ENCODE measurements at regions not wholly inside any gene's neighbourhood (a gene's known extent, or its start where the extent isn't known, plus 50 kb on each side); places are given as distances from the start of the nearest gene placed in this dataset.

DNA sequence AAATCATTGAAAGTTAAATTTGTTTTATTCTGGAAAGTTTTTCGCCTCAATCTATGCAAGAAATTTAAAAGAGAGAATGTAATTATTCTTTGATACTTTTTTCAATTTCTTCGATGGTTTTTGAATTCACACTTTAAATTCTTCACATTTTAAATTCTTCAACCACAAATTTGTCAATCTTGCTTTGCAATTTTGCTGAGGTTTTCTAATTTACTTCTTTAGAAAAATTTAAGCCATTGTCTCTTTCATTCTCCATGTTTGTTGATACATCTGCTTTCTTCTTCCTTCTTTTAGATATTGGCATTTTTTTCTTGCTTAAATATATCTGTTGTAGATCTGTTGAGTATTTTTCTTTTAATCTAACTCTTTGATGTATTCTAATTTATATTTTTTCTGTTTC lies 301.9 kb upstream of the DSEL start:
- TF ChIP-seq YY1 (IDR thresholded peaks at IDR 0.05; ENCODE audit: low read depth), result no peak

DNA sequence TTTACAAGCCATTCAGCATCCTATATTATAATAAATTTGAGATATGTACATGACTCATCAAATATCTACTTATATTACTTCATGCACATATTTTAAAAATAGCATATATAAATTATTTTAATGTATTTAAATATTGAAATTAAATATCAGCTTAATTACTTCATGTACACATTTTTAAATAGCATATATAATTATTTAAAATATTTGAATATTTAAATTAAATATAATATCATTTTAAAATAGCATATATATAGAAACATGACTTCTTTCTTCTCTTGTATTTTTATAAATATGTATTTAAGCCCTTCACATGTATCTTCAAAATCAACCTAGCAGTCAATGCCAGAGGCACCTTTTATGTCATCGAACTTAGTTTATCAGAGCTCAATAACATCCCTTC lies 298.8 kb upstream of the DSEL start:
- TF ChIP-seq YY1 (IDR thresholded peaks at IDR 0.05; ENCODE audit: low read depth), result no peak
- TF ChIP-seq, protein P1, sequence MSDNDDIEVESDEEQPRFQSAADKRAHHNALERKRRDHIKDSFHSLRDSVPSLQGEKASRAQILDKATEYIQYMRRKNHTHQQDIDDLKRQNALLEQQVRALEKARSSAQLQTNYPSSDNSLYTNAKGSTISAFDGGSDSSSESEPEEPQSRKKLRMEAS (IDR thresholded peaks at IDR 0.05), result no peak
- no peak for TF ChIP-seq TEAD4 (IDR thresholded peaks at IDR 0.05)
- TF ChIP-seq EP300 (IDR thresholded peaks at IDR 0.05; ENCODE audit: borderline replicate concordance), result no peak
- TF ChIP-seq RAD21 (IDR thresholded peaks at IDR 0.05; ENCODE audit: low read depth), result no peak
- no peak for TF ChIP-seq TAF1 (IDR thresholded peaks at IDR 0.05; ENCODE audit: low read depth)
- no peak for TF ChIP-seq NFIC (IDR thresholded peaks at IDR 0.05)
- TF ChIP-seq CREB1 (IDR thresholded peaks at IDR 0.05; ENCODE audit: low read depth), result no peak
- no peak for TF ChIP-seq FOXM1 (IDR thresholded peaks at IDR 0.05; ENCODE audit: borderline replicate concordance, low read depth)
- TF ChIP-seq, protein P2, sequence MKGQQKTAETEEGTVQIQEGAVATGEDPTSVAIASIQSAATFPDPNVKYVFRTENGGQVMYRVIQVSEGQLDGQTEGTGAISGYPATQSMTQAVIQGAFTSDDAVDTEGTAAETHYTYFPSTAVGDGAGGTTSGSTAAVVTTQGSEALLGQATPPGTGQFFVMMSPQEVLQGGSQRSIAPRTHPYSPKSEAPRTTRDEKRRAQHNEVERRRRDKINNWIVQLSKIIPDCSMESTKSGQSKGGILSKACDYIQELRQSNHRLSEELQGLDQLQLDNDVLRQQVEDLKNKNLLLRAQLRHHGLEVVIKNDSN (IDR thresholded peaks at IDR 0.05), result no peak
- no peak for TF ChIP-seq ZBTB7A (IDR thresholded peaks at IDR 0.05; ENCODE audit: low read depth)
- no peak for TF ChIP-seq TCF12 (IDR thresholded peaks at IDR 0.05; ENCODE audit: low read depth)
- no peak for TF ChIP-seq CEBPB (IDR thresholded peaks at IDR 0.05)
- TF ChIP-seq EGR1 (IDR thresholded peaks at IDR 0.05), result no peak
- TF ChIP-seq, protein P3, sequence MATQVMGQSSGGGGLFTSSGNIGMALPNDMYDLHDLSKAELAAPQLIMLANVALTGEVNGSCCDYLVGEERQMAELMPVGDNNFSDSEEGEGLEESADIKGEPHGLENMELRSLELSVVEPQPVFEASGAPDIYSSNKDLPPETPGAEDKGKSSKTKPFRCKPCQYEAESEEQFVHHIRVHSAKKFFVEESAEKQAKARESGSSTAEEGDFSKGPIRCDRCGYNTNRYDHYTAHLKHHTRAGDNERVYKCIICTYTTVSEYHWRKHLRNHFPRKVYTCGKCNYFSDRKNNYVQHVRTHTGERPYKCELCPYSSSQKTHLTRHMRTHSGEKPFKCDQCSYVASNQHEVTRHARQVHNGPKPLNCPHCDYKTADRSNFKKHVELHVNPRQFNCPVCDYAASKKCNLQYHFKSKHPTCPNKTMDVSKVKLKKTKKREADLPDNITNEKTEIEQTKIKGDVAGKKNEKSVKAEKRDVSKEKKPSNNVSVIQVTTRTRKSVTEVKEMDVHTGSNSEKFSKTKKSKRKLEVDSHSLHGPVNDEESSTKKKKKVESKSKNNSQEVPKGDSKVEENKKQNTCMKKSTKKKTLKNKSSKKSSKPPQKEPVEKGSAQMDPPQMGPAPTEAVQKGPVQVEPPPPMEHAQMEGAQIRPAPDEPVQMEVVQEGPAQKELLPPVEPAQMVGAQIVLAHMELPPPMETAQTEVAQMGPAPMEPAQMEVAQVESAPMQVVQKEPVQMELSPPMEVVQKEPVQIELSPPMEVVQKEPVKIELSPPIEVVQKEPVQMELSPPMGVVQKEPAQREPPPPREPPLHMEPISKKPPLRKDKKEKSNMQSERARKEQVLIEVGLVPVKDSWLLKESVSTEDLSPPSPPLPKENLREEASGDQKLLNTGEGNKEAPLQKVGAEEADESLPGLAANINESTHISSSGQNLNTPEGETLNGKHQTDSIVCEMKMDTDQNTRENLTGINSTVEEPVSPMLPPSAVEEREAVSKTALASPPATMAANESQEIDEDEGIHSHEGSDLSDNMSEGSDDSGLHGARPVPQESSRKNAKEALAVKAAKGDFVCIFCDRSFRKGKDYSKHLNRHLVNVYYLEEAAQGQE (IDR thresholded peaks at IDR 0.05; ENCODE audit: low read depth), result no peak

DNA sequence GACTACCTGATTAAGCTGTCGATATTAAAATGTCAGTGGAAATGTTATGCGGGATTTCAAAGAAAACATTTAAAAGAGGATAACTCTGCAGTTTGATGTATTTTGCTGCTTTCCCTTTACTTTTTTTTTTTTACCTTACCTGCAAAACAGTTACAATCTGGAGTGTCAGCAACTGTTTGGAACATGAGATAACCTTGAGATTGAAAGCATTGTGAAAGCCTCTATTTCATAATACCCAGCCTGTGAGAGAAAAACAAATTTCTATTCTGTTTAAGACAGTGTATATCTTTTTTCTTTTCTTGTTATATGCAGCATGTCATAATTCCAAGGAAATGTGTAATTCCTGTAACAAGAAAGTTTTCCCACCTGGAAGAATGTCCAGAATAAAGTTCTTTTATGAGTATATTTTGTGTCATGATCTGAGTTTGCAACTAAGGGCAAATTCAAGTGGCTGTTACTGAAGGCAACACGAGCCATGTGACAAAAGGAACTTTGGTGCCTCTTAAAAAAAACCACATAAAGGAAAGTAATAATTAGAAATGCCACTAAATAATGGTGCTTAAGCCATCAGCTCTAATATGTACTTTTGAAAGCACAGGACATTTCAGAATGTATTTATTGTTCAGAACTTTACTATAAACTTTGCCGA lies 297.0 kb upstream of the DSEL start:
- TF ChIP-seq CREB1 (IDR thresholded peaks at IDR 0.05; ENCODE audit: low read depth) (no peak), TEAD4 (IDR thresholded peaks at IDR 0.05) (no peak), ZBTB7A (IDR thresholded peaks at IDR 0.05; ENCODE audit: low read depth) (no peak), CEBPB (IDR thresholded peaks at IDR 0.05) (no peak), TAF1 (IDR thresholded peaks at IDR 0.05; ENCODE audit: low read depth) (no peak)
- TF ChIP-seq, protein P3 (IDR thresholded peaks at IDR 0.05; ENCODE audit: low read depth), result no peak
- TF ChIP-seq, protein P1 (IDR thresholded peaks at IDR 0.05), result no peak

DNA sequence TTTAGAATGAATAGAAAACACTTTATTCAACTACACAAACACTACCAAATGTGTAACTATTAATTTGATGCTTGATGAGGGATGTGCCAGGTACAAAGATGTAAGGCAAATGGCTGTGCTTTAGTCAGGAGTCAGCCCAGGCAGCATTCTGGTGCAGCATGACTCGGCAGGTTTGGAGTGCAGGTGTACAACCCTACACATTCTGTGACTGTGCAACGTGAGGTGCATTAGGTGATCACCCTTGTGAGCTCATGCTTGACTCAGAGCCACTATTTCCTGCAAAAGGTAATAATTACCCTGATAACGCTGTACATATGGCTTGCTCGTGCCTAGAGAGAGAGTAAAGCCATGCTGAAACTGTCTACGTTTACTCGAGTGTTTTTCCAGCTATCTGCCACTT lies 288.7 kb upstream of the DSEL start:
- TF ChIP-seq TEAD4 (IDR thresholded peaks at IDR 0.05) (no peak), CEBPB (IDR thresholded peaks at IDR 0.05) (no peak), FOXM1 (IDR thresholded peaks at IDR 0.05; ENCODE audit: borderline replicate concordance, low read depth) (no peak), YY1 (IDR thresholded peaks at IDR 0.05; ENCODE audit: low read depth) (no peak), TCF12 (IDR thresholded peaks at IDR 0.05; ENCODE audit: low read depth) (no peak), CREB1 (IDR thresholded peaks at IDR 0.05; ENCODE audit: low read depth) (no peak), EGR1 (IDR thresholded peaks at IDR 0.05) (no peak), TAF1 (IDR thresholded peaks at IDR 0.05; ENCODE audit: low read depth) (no peak), EP300 (IDR thresholded peaks at IDR 0.05; ENCODE audit: borderline replicate concordance) (no peak), NFIC (IDR thresholded peaks at IDR 0.05) (no peak), RAD21 (IDR thresholded peaks at IDR 0.05; ENCODE audit: low read depth) (no peak), ZBTB7A (IDR thresholded peaks at IDR 0.05; ENCODE audit: low read depth) (no peak)
- TF ChIP-seq, protein P3 (IDR thresholded peaks at IDR 0.05; ENCODE audit: low read depth), result no peak
- TF ChIP-seq, protein P2 (IDR thresholded peaks at IDR 0.05), result no peak
- TF ChIP-seq, protein P1 (IDR thresholded peaks at IDR 0.05), result no peak

Data from Ishikawa (cell line).